H9 (cell line): ENCODE measurements at regions not wholly inside any gene's neighbourhood (a gene's known extent, or its start where the extent isn't known, plus 50 kb on each side); places are given as distances from the start of the nearest gene placed in this dataset.

Source experiments
- DNase-seq: peaks from one replicate; pipeline ENCODE4 v3.0.0-alpha.2; 2017
- H2AFZ ChIP-seq: one replicate; pipeline ENCODE4 v1.6.1; 2013; ENCODE audit warnings: mild to moderate bottlenecking, low read length, control low read depth, moderate library complexity
- H2AK5ac ChIP-seq: 2 replicates; pipeline ENCODE4 v1.6.1; 2013; ENCODE audit warnings: low read length, control low read depth, mixed read lengths; ENCODE audit not compliant: insufficient read length
- H2BK120ac ChIP-seq: one replicate; pipeline ENCODE4 v1.6.1; 2013; ENCODE audit warnings: low read depth, mild to moderate bottlenecking, low read length, control low read depth, inconsistent platforms; ENCODE audit not compliant: poor library complexity, severe bottlenecking
- H2BK12ac ChIP-seq: 2 replicates; pipeline ENCODE4 v1.6.1; 2013; ENCODE audit warnings: low read length, control low read depth, mixed read lengths, low read depth; ENCODE audit not compliant: insufficient read length
- H2BK15ac ChIP-seq: 2 replicates; pipeline ENCODE4 v1.6.1; 2013; ENCODE audit warnings: low read depth, low read length, control low read depth
- H2BK20ac ChIP-seq: one replicate; pipeline ENCODE4 v1.6.1; 2013; ENCODE audit warnings: low read depth, mild to moderate bottlenecking, low read length, control low read depth, inconsistent platforms; ENCODE audit not compliant: poor library complexity, severe bottlenecking
- H2BK5ac ChIP-seq: 2 replicates; pipeline ENCODE4 v1.6.1; 2013; ENCODE audit warnings: low read length, control low read depth, mixed read lengths; ENCODE audit not compliant: insufficient read length
- H3K14ac ChIP-seq: 2 replicates; pipeline ENCODE4 v1.6.1; 2013; ENCODE audit warnings: low read length, control low read depth; ENCODE audit not compliant: insufficient read depth
- H3K18ac ChIP-seq: 2 replicates; pipeline ENCODE4 v1.6.1; 2013; ENCODE audit warnings: low read depth, mild to moderate bottlenecking, mixed read lengths, low read length, control low read depth; ENCODE audit not compliant: insufficient read length
- H3K23ac ChIP-seq: 2 replicates; pipeline ENCODE4 v1.6.1; 2013; ENCODE audit warnings: low read length, control low read depth, mixed read lengths, low read depth; ENCODE audit not compliant: insufficient read length
- H3K23me2 ChIP-seq: 2 replicates; pipeline ENCODE4 v1.6.1; 2013; ENCODE audit warnings: low read depth, mild to moderate bottlenecking, mixed read lengths, low read length, control low read depth; ENCODE audit not compliant: insufficient read length, poor library complexity, severe bottlenecking
- H3K27ac ChIP-seq: 2 replicates; pipeline ENCODE4 v1.5.1; 2013; ENCODE audit warnings: low read length, control low read depth, mixed read lengths, low read depth; ENCODE audit not compliant: insufficient read length
- H3K27me3 ChIP-seq: 2 replicates; pipeline ENCODE4 v1.6.1; 2013; ENCODE audit warnings: low read length, control low read depth, inconsistent platforms; ENCODE audit not compliant: insufficient read depth
- H3K4ac ChIP-seq: 2 replicates; pipeline ENCODE4 v1.6.1; 2013; ENCODE audit warnings: low read depth, mild to moderate bottlenecking, control low read depth, inconsistent platforms, low read length, moderate library complexity
- H3K4me1 ChIP-seq: 2 replicates; pipeline ENCODE4 v1.6.1; 2013; ENCODE audit warnings: low read length, control low read depth, inconsistent platforms; ENCODE audit not compliant: insufficient read depth
- H3K4me2 ChIP-seq: 2 replicates; pipeline ENCODE4 v1.6.1; 2013; ENCODE audit warnings: low read length, control low read depth, mixed read lengths; ENCODE audit not compliant: insufficient read length, insufficient read depth
- H3K56ac ChIP-seq: 2 replicates; pipeline ENCODE4 v1.6.1; 2013; ENCODE audit warnings: low read depth, mild to moderate bottlenecking, mixed read lengths, low read length, control low read depth; ENCODE audit not compliant: insufficient read length
- H3K79me1 ChIP-seq: 2 replicates; pipeline ENCODE4 v1.6.1; 2013; ENCODE audit warnings: low read depth, mild to moderate bottlenecking, moderate library complexity, low read length, control low read depth, inconsistent platforms; ENCODE audit not compliant: insufficient read depth, poor library complexity, severe bottlenecking
- H3K79me2 ChIP-seq: 2 replicates; pipeline ENCODE4 v1.6.1; 2013; ENCODE audit warnings: low read length, control low read depth, inconsistent platforms; ENCODE audit not compliant: insufficient read depth
- H3K9ac ChIP-seq: 2 replicates; pipeline ENCODE4 v1.6.1; 2013; ENCODE audit warnings: low read length, control low read depth, mixed read lengths; ENCODE audit not compliant: insufficient read length; ENCODE audit errors: extremely low read depth
- H3K9me3 ChIP-seq: one replicate; pipeline ENCODE4 v1.6.1; 2013; ENCODE audit warnings: low read depth, low read length, inconsistent platforms; ENCODE audit not compliant: control insufficient read depth
- H3T11ph ChIP-seq: one replicate; pipeline ENCODE4 v1.6.1; 2013; ENCODE audit warnings: mild to moderate bottlenecking, low read length, control low read depth, inconsistent platforms
- H4K20me1 ChIP-seq: one replicate; pipeline ENCODE4 v1.6.1; 2013; ENCODE audit not compliant: control insufficient read depth, insufficient read length, insufficient read depth
- H4K5ac ChIP-seq: 2 replicates; pipeline ENCODE4 v1.6.1; 2013; ENCODE audit warnings: low read depth, mild to moderate bottlenecking, mixed read lengths, low read length, control low read depth; ENCODE audit not compliant: insufficient read length
- H4K8ac ChIP-seq: replicated peaks from 2 replicates; pipeline ENCODE4 v1.6.1; 2013; ENCODE audit warnings: low read length, control low read depth, mixed read lengths, low read depth; ENCODE audit not compliant: insufficient read length
- H4K91ac ChIP-seq: 2 replicates; pipeline ENCODE4 v1.6.1; 2013; ENCODE audit warnings: low read depth, mild to moderate bottlenecking, moderate library complexity, mixed read lengths, low read length, control low read depth; ENCODE audit not compliant: insufficient read length
- H3K27ac Mint-ChIP-seq, 3 experiments: 2 replicates in 2 of 3; 3 replicates in 1 of 3; pipeline ENCODE4 v1.8.0; 2020 to 2021; ENCODE audit warnings: mixed read lengths in 3 of 3, mild to moderate bottlenecking in 1 of 3, moderate library complexity in 1 of 3
- H3K27me3 Mint-ChIP-seq: 2 replicates; pipeline ENCODE4 v1.8.0; 2021; ENCODE audit warnings: low read depth, mild to moderate bottlenecking, moderate library complexity, mixed read lengths
- H3K36me3 Mint-ChIP-seq, 3 experiments: 2 replicates in 2 of 3; 3 replicates in 1 of 3; pipeline ENCODE4 v1.8.0; 2020 to 2021; ENCODE audit warnings: low read depth in 3 of 3, mixed read lengths in 3 of 3; ENCODE audit not compliant: insufficient read depth in 1 of 3
- H3K4me1 Mint-ChIP-seq, 2 experiments: 2 replicates each; pipeline ENCODE4 v1.8.0; 2020; ENCODE audit warnings: mixed read lengths in 2 of 2
- H3K4me3 Mint-ChIP-seq, 2 experiments: 2 replicates in 1 of 2; 3 replicates in 1 of 2; pipeline ENCODE4 v1.8.0; 2020 to 2021; ENCODE audit warnings: mild to moderate bottlenecking in 2 of 2, mixed read lengths in 2 of 2, moderate library complexity in 1 of 2
- H3K9me3 Mint-ChIP-seq, 2 experiments: 2 replicates in 1 of 2; 3 replicates in 1 of 2; pipeline ENCODE4 v1.8.0; 2020; ENCODE audit warnings: mild to moderate bottlenecking in 2 of 2, mixed read lengths in 2 of 2, moderate library complexity in 1 of 2
- WGBS: extraction: QIAGEN DNeasy Blood & Tissue Kit; methylation state at CpG from one replicate; pipeline ENCODE4 v1.1.7; 2013; ENCODE audit warnings: missing lambda C conversion rate, low lambda C conversion rate, mixed read lengths; ENCODE audit not compliant: insufficient read length; ENCODE audit errors: extremely low coverage; 5-methylcytosine and 5-hydroxymethylcytosine counted together
- TF ChIP-seq, protein P1 (sequence below): fragments of 200-600 bp; sonication (generic); conservative IDR thresholded peaks from 3 replicates; pipeline ENCODE4 v1.8.0; 2021; ENCODE audit warnings: antibody characterized with exemption, mild to moderate bottlenecking

GRCh38 chr13:36752673-36753072 lies 66.3 kb upstream of the RFXAP start:
- Histone ChIP-seq H3K4me2 (no peak overlapping the region), H2BK5ac (no peak overlapping the region), H2AFZ (no peak overlapping the region), H3K18ac (no peak overlapping the region), H2BK120ac (no peak overlapping the region), H4K91ac (no peak overlapping the region), H4K20me1 (no peaks in the 10 kb centered on the region), H3K56ac (no peak overlapping the region), H3K4ac (no peak overlapping the region), H3K79me2 (no peaks in the 10 kb centered on the region), H3K9me3 (no peaks in the 10 kb centered on the region), H3K23ac (no peak overlapping the region), H2BK12ac (no peak overlapping the region), H2BK20ac (no peak overlapping the region), H3K79me1 (no peaks in the 10 kb centered on the region), H3K9ac (no peak overlapping the region), H3K4me1 (no peaks in the 10 kb centered on the region), H3T11ph (no peak overlapping the region), H2BK15ac (no peak overlapping the region), H2AK5ac (no peak overlapping the region), H3K23me2 (no peaks in the 10 kb centered on the region), H3K27ac (no peak overlapping the region), H4K8ac (no peak overlapping the region), H4K5ac (no peak overlapping the region), H3K14ac (no peak overlapping the region), H3K27me3 (no peaks in the 10 kb centered on the region)
- Mint-ChIP-seq H3K27me3 (no peaks in the 10 kb centered on the region), H3K27ac (no peak overlapping the region), H3K9me3 (peaks cover 3 to 5% of the 10 kb centered on the region in 2 experiments; a peak in 3 of 5 replicates), H3K36me3 (peaks cover 0 to 6% (median 5%) of the 10 kb centered on the region in 3 experiments; a peak in 5 of 7 replicates), H3K4me1 (no peaks in the 10 kb centered on the region), H3K4me3 (no peak overlapping the region)
- DNase-seq, result no peak
- TF ChIP-seq, protein P1, sequence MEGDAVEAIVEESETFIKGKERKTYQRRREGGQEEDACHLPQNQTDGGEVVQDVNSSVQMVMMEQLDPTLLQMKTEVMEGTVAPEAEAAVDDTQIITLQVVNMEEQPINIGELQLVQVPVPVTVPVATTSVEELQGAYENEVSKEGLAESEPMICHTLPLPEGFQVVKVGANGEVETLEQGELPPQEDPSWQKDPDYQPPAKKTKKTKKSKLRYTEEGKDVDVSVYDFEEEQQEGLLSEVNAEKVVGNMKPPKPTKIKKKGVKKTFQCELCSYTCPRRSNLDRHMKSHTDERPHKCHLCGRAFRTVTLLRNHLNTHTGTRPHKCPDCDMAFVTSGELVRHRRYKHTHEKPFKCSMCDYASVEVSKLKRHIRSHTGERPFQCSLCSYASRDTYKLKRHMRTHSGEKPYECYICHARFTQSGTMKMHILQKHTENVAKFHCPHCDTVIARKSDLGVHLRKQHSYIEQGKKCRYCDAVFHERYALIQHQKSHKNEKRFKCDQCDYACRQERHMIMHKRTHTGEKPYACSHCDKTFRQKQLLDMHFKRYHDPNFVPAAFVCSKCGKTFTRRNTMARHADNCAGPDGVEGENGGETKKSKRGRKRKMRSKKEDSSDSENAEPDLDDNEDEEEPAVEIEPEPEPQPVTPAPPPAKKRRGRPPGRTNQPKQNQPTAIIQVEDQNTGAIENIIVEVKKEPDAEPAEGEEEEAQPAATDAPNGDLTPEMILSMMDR, result no peak
- no CpG with 5 or more reads among the region's 2 CpGs for WGBS
